OCI-LY7 (cell line): ENCODE measurements at regions not wholly inside any gene's neighbourhood (a gene's known extent, or its start where the extent isn't known, plus 50 kb on each side); places are given as distances from the start of the nearest gene placed in this dataset.

Source experiments
- BruUV-seq: library from RNA; stranded (reverse); fragments of 400-500 nt; replicated peaks from 2 replicates; lab custom pipeline; 2021; lab: Mats Ljungman, UMichigan
- CTCF ChIA-PET: fragments of 300-600 bp; sonication (Branson Sonifier 250); formaldehyde crosslinking; loops from one replicate; lab custom pipeline; 2022; ENCODE audit warnings: antibody characterized with exemption; ENCODE audit not compliant: unreplicated experiment; lab: Charles Lee
- POLR2A ChIA-PET: fragments of 300-600 bp; sonication (Branson Sonifier 250); formaldehyde crosslinking; loops from one replicate; lab custom pipeline; 2022; ENCODE audit warnings: antibody characterized with exemption; lab: Charles Lee
- DNase-seq: peaks from one replicate; pipeline ENCODE4 v3.0.0-alpha.2; 2015; ENCODE audit warnings: low spot score
- H2AFZ ChIP-seq: fragments of 200-600 bp; sonication (generic), shearing (Covaris generic); 2 replicates; pipeline ENCODE4 v1.6.1; 2014; ENCODE audit warnings: mild to moderate bottlenecking, antibody characterized with exemption, low read length, moderate library complexity
- H3K27ac ChIP-seq: fragments of 200-600 bp; sonication (generic); 2 replicates; pipeline ENCODE4 v1.5.1; 2014; ENCODE audit warnings: mixed run types, low read depth, mild to moderate bottlenecking, moderate library complexity, low read length, inconsistent platforms; ENCODE audit not compliant: poor library complexity, severe bottlenecking
- H3K36me3 ChIP-seq: fragments of 200-600 bp; sonication (generic); 2 replicates; pipeline ENCODE4 v1.6.1; 2014; ENCODE audit warnings: mild to moderate bottlenecking, antibody characterized with exemption, low read length, moderate library complexity, mixed read lengths; ENCODE audit not compliant: insufficient read depth
- H3K4me1 ChIP-seq: fragments of 200-600 bp; sonication (generic); 2 replicates; pipeline ENCODE4 v1.5.1; 2014; ENCODE audit warnings: mild to moderate bottlenecking, low read length; ENCODE audit not compliant: insufficient read depth, poor library complexity, severe bottlenecking
- H3K4me2 ChIP-seq: fragments of 200-600 bp; sonication (generic); 2 replicates; pipeline ENCODE4 v1.6.1; 2014; ENCODE audit warnings: mild to moderate bottlenecking, low read length
- H3K4me3 ChIP-seq: fragments of 200-600 bp; sonication (generic); 2 replicates; pipeline ENCODE4 v1.5.1; 2014; ENCODE audit warnings: mild to moderate bottlenecking, low read depth, low read length; ENCODE audit not compliant: poor library complexity, severe bottlenecking
- H3K79me2 ChIP-seq: fragments of 200-600 bp; sonication (generic); 2 replicates; pipeline ENCODE4 v1.6.1; 2016; ENCODE audit warnings: low read depth, mild to moderate bottlenecking, low read length, moderate library complexity, mixed read lengths; ENCODE audit not compliant: insufficient read depth
- H3K9me2 ChIP-seq: fragments of 200-600 bp; sonication (generic); 2 replicates; pipeline ENCODE4 v1.6.1; 2016; ENCODE audit warnings: mild to moderate bottlenecking, low read length, mixed read lengths; ENCODE audit not compliant: insufficient read depth
- H3K9me3 ChIP-seq: fragments of 200-600 bp; sonication (generic); 2 replicates; pipeline ENCODE4 v1.6.1; 2014; ENCODE audit warnings: mild to moderate bottlenecking, mixed run types, low read length, mixed read lengths
- H4K20me1 ChIP-seq: fragments of 200-600 bp; sonication (generic); 2 replicates; pipeline ENCODE4 v1.6.1; 2014; ENCODE audit warnings: mild to moderate bottlenecking, antibody characterized with exemption, low read length, moderate library complexity, mixed read lengths; ENCODE audit not compliant: insufficient read depth
- EZH2phosphoT487 ChIP-seq: fragments of 200-600 bp; sonication (generic); IDR thresholded peaks from 2 replicates; pipeline ENCODE4 v1.6.1; 2018; ENCODE audit warnings: low read depth, borderline replicate concordance, mild to moderate bottlenecking, mixed run types, antibody characterized with exemption, low read length, moderate library complexity, mixed read lengths
- intact Hi-C: fragments of 100-400 bp; cut with micrococcal nuclease; formaldehyde crosslinking; loops from one replicate; pipeline ENCODE4 v1.10.0; 2022; ENCODE audit not compliant: unreplicated experiment
- TF ChIP-seq, protein P1 (sequence below): fragments of 200-600 bp; sonication (generic); conservative IDR thresholded peaks from 2 replicates; pipeline ENCODE4 v1.5.1; 2014; ENCODE audit warnings: mild to moderate bottlenecking, antibody characterized with exemption, low read length, moderate library complexity, mixed read lengths

DNA sequence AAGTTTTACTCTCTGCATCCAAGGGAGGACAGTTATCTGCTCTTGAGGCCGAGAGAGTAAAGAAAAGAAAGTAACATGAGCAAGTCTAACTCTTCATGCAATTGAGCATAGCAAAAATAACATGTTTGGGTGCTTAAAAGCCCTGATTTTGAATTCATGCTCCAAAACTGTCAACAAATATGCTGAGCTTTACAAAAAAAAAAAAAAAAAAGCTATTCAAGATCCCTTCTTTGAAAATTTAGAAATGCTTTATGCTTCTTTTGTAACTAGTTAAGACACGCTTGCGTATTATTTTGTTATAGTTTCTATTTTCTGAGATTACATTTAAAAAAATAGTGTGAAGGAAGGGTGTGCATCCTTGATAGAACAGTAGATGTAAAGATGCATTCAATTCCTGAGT, 1733.0 kb downstream of the MRPL39 start:
- CTCF ChIA-PET, result no interaction called here
- H3K9me3 ChIP-seq, result 0 out of 2 replicates have a peak, but pooled peaks cover 4% of the 10 kb centered on the region
- no peak overlapping the region for H3K27ac ChIP-seq
- no peaks in the 10 kb centered on the region for H3K9me2 ChIP-seq
- H2AFZ ChIP-seq, result no peak overlapping the region
- intact Hi-C loops, result no loop called here
- no peaks in the 10 kb centered on the region for H3K79me2 ChIP-seq
- H3K4me3 ChIP-seq, result no peak overlapping the region
- no TSS peak for BruUV-seq
- H4K20me1 ChIP-seq, result no peaks in the 10 kb centered on the region
- POLR2A ChIA-PET, result interaction anchor here (0.6 to 0.7 kb wide), 2 partner anchors 78 to 943 kb away, joined by 3 to 7 read pairs; no protein-coding TSS in a partner anchor
- no peak for TF ChIP-seq EZH2phosphoT487
- TF ChIP-seq, protein P1, sequence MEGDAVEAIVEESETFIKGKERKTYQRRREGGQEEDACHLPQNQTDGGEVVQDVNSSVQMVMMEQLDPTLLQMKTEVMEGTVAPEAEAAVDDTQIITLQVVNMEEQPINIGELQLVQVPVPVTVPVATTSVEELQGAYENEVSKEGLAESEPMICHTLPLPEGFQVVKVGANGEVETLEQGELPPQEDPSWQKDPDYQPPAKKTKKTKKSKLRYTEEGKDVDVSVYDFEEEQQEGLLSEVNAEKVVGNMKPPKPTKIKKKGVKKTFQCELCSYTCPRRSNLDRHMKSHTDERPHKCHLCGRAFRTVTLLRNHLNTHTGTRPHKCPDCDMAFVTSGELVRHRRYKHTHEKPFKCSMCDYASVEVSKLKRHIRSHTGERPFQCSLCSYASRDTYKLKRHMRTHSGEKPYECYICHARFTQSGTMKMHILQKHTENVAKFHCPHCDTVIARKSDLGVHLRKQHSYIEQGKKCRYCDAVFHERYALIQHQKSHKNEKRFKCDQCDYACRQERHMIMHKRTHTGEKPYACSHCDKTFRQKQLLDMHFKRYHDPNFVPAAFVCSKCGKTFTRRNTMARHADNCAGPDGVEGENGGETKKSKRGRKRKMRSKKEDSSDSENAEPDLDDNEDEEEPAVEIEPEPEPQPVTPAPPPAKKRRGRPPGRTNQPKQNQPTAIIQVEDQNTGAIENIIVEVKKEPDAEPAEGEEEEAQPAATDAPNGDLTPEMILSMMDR, result no peak
- DNase-seq, result no peak
- no peaks in the 10 kb centered on the region for H3K4me1 ChIP-seq
- no peaks in the 10 kb centered on the region for H3K36me3 ChIP-seq
- H3K4me2 ChIP-seq, result no peak overlapping the region

DNA sequence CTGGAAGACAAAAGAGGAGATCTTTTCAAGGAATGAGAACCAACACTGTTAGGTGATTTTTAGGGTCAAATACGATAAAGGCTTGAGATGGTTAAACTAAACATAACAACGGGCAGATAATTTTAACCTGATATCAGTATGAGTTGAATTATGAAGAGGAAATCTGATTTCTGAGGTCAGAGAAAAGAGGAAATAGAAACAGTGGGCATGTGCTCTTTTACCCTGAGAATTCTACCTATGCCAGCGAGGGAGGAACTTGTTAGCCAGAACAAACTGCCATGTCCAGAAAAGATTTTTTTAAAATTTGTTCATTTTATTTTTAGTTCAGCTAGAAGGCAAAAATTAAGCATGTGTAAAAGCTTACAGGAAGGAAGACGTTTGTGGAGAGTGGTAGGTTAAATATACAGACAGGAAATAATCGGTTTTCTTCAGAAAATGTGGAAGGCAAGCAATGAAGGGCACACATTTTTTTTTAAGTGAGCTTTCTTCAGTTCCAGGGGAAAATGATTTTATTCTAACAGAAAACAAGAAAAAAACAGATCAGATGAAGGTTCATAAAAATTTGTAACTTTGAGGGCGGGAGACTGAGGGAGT, 1745.3 kb downstream of the MRPL39 start:
- no peaks in the 10 kb centered on the region for H3K4me1 ChIP-seq
- no peaks in the 10 kb centered on the region for H3K9me2 ChIP-seq
- H2AFZ ChIP-seq, result no peak overlapping the region
- no peak for DNase-seq
- POLR2A ChIA-PET, result no interaction called here
- no peaks in the 10 kb centered on the region for H3K79me2 ChIP-seq
- no peak for TF ChIP-seq EZH2phosphoT487
- TF ChIP-seq, protein P1, result no peak
- no peaks in the 10 kb centered on the region for H3K36me3 ChIP-seq
- intact Hi-C loops, result no loop called here
- no peak overlapping the region for H3K4me3 ChIP-seq
- H3K4me2 ChIP-seq, result no peak overlapping the region
- no TSS peak for BruUV-seq
- CTCF ChIA-PET, result no interaction called here
- H3K27ac ChIP-seq, result no peak overlapping the region
- H3K9me3 ChIP-seq, result peaks cover 15% of the 10 kb centered on the region
- H4K20me1 ChIP-seq, result no peaks in the 10 kb centered on the region

DNA sequence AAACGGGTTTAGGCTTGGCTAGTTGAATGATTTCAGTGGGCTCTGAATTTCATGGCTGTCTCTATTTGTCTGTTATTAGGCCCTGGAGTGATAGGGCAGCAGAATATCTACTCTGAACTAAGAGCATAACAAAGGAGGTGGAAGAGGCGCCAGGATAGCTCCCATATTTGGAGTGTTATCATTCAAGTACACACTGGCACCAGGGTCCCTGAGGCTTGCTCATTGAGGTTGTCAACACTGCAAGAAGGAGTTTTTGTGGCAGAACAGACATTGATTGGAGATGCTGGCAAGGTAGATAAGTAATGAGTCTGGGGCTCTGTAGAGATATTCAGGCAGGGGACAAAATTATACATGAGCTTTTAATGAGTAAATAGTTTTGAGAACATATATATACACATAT, 1748.4 kb downstream of the MRPL39 start:
- intact Hi-C loops, result loop anchor here (10.0 kb wide), 1 partner anchor 1526 kb away; no protein-coding TSS in a partner anchor
- no peak overlapping the region for H3K4me2 ChIP-seq
- H2AFZ ChIP-seq, result no peak overlapping the region
- TF ChIP-seq, protein P1, result no peak
- no peak overlapping the region for H3K4me3 ChIP-seq
- H3K79me2 ChIP-seq, result no peaks in the 10 kb centered on the region
- H4K20me1 ChIP-seq, result no peaks in the 10 kb centered on the region
- no peaks in the 10 kb centered on the region for H3K9me2 ChIP-seq
- no TSS peak for BruUV-seq
- ChIA-PET POLR2A (no interaction called here), CTCF (no interaction called here)
- DNase-seq, result no peak
- H3K9me3 ChIP-seq, result peaks cover 13% of the 10 kb centered on the region
- H3K4me1 ChIP-seq, result no peaks in the 10 kb centered on the region
- no peak overlapping the region for H3K27ac ChIP-seq
- no peaks in the 10 kb centered on the region for H3K36me3 ChIP-seq
